CD1c-positive myeloid dendritic cell (primary cell): ENCODE measurements at regions not wholly inside any gene's neighbourhood (a gene's known extent, or its start where the extent isn't known, plus 50 kb on each side); places are given as distances from the start of the nearest gene placed in this dataset.
A peak's percentile ranks its signal among the peaks of the same experiment; 100 is the strongest.

ENCODE experiments used
- DNase-seq: peaks from one replicate; pipeline ENCODE4 v3.0.0-alpha.2; 2016; ENCODE audit errors: extremely low spot score

DNA sequence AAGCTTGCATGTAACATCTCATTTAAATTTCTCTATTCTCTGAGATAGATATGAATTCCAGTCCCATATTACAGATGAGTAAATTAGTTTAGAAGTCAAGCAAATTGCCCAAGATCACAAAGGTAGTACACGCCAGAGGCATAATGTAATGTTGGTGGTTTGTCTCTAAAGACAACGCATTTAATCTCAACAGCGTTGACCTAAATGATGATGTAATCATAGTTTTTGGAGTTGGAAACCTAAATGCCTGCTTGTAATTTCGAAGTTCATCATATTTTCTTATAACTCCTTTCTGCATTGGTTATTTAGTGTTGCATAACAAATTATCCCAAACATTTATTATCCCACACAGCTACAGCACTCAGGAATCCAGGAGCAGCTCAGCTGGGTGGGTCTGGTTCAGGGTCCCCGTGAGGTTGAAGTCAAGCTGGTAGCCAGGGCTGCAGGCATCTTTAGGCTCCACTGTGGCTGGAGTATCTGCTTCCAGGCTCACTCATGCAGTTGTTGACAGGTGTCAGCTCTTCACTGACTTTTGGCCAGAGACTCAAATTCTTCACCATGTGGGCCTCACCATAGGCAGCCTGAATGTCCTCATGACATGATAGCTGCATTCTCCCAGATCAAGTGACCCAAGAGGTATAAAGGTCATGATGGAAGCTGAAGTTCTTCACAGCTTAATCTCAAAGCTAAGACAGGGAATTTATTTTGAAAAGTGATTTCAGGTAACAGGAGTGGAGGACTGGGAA is 122.0 kb upstream of the SPTLC3 start:
- DNase-seq: no peak

- DNase-seq: no peak
Measured at GRCh38 chr20:12891643-12892042, 117.1 kb upstream of the SPTLC3 start.

DNA sequence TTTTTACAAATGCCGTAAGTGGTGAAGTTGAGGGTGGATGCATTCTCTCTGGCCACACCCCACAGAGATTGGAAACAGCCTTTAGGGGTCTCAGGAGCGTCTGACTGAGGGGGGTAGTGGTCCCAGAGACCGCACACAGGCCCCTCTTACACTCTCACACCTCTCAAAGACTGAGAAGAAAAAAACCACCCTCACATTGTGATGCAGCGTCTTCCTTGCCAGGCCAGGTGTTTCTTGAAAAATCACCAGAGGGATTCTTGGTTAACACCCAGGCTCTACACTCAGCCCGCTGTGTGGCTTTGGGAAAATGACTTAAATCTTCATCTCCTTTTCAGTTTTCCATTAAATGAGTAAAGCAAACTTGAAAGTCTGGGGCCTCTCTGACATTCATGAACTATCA is 115.8 kb upstream of the SPTLC3 start:
- no peak for DNase-seq

GRCh38 chr20:12893653-12894052 is 115.1 kb upstream of the SPTLC3 start:
- no peak for DNase-seq

DNA sequence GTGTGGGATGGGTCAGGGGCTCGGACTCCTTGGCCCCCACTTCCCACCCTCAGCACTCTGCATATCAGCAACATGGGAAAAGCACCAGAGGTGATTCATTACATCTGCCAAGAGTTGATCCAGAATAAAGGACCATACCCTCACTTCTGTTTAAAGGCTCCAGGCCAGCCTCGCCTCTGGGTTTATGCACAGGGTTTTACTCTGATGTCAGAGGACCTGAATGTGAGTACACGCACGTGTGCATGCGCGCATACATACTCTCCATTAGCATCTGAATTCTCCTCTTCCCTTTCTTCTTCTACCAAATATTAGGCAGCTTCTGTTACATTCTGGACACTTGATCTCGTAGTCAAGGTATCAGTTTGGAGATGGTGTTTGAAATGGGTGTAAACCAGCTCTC is 114.7 kb upstream of the SPTLC3 start:
- no peak for DNase-seq

GRCh38 chr20:12896180-12896579 is 112.6 kb upstream of the SPTLC3 start:
- no peak for DNase-seq

- DNase-seq: no peak
Measured at GRCh38 chr20:12902992-12903391, 105.8 kb upstream of the SPTLC3 start.

- no peak for DNase-seq
Measured at GRCh38 chr20:12906361-12906760, 102.4 kb upstream of the SPTLC3 start.

GRCh38 chr20:12911372-12911771 is 97.4 kb upstream of the SPTLC3 start:
- DNase-seq: no peak

GRCh38 chr20:12913781-12914443 is 94.9 kb upstream of the SPTLC3 start:
- no peak for DNase-seq

DNA sequence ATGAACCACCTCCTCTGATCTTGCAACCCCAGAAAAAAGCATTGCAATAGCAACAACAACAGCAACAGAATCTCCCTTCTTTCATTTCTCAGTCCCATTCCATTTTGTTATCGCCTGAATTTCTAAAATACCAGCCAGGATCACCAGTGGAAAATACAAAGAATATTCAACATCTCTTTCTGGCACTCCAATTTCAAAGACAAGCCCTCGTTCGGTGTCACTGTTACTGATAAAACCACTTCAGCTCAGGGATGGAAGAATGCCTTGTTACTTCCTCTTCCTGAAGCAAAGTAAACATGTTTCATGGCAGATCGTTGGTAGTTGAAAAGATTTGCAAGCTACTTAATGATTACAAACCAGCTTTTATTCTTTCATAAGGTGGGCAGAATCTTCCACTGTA is 94.0 kb upstream of the SPTLC3 start:
- DNase-seq: no peak

DNA sequence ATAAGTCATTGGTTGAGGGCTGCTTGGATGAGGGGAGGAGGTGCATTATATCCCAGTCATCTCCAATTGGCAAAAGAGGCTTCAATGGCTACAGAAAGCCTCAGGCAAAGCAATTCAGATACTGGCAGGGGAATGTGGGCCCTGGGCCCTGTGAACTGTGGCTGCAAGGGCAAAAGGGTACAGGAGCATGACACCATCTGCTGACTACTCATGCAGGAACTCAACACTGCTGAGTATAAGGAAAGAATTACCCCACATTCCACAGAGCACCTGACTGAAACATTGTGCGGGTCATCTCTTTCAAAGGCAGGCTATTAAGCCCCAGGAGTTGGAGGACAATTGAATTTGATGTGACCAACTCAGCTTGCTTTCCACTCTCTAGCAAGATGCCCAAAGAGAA is 92.1 kb upstream of the SPTLC3 start:
- no peak for DNase-seq

DNA sequence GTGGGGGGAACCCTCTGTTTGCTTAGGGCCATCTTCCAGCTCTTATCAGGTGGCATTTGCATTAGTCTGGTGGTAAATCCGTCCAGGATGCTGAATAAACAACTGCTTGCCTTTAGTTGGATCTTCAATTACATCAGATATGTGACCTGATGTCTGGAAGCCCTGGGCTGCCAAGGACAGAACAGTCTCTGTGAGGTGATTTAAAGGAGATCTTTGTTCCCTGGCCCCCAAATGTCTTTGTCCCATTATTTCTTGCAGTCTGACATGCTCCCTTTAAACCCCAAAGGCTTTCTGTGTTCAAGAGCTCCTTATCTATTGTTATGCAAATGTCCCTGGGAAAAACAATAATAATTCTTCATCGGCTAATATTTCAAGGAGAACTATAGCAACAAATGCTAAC is 84.6 kb upstream of the SPTLC3 start:
- DNase-seq: no peak

GRCh38 chr20:12925210-12925755 is 83.5 kb upstream of the SPTLC3 start:
- peak; percentile 68 for DNase-seq

DNA sequence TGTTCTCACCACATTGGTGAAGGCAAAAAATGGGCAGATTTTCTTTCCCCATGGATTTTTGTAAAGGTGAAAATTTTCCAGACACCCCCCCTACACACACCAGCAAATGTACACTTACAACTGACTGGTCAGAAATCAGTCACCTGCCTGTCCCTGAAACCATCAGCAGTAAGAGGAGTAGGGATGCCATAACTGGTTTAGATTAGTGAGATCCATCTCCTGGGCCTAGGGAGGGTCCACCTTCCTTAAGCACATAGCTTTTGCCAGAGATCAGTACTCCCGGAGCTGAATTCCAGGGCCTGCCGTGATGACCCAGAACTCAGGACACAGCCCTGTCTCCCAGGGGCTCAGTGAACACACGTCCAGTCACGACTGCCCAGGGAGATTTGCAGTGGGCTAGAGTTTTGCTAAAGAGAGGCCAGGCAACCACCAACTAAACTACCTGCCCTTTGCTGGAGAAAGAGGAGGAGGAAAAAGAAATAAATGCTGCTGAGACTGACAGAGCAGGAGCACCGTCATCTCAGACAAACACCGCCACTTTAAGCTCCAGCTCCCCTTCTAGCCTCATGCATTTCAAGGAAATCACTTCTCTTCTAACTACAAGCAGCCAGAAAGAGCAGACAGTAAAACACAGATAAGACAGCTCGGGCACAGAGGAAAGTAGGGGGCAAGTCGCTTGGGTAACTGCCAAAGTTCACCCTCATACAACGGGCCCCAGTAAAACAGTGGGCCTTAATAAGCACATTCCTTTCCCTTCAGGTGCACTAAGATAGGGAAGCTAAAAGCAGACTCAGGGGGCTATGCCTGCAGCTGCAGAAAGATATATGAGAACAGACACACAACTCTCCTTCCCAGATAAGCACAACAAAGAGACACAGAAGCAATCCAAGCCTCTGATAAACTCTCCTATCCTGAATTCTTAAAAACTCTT is 82.6 kb upstream of the SPTLC3 start:
- DNase-seq: no peak

- no peak for DNase-seq
Measured at GRCh38 chr20:12927489-12927888, 81.3 kb upstream of the SPTLC3 start.

DNA sequence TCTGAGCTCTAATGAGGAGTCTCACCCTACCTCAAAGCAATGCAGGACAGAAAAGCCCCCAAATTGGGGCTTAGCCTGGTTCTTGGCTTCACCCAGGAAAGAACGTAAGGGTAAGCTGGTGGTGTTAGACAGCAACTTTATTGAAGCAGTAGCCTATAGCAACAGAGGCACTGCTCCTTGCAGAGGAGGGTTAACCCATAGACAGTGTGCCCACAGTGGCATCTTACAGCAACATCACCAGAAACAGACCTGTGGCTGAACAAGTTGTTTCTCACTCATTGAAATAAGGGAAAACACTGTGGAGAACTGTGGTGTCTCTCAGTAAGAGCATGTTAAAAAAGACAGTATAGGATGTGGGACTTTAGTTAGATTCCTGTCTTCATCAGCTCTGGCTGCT is 80.4 kb upstream of the SPTLC3 start:
- DNase-seq: no peak

GRCh38 chr20:12928755-12929401 is 79.9 kb upstream of the SPTLC3 start:
- no peak for DNase-seq

GRCh38 chr20:12936020-12936419 is 72.8 kb upstream of the SPTLC3 start:
- no peak for DNase-seq

- no peak for DNase-seq
Measured at GRCh38 chr20:12936524-12936923, 72.2 kb upstream of the SPTLC3 start.

- no peak for DNase-seq
Measured at GRCh38 chr20:12941025-12941424, 67.7 kb upstream of the SPTLC3 start.

GRCh38 chr20:12942123-12942522 is 66.6 kb upstream of the SPTLC3 start:
- no peak for DNase-seq
